ENCODE measurements at regions not wholly inside any gene's neighbourhood (a gene's known extent, or its start where the extent isn't known, plus 50 kb on each side); places are given as distances from the start of the nearest gene placed in this dataset.

GRCh38 chr5:114308017-114308416 is 53.9 kb upstream of the KCNN2 start:
- TF ChIP-seq CTCF (IDR thresholded peaks at IDR 0.05) = no peak
- ATAC-seq (no peak), DNase-seq (no peak)
- Histone ChIP-seq H3K4me3 (no peak overlapping the region), H3K36me3 (ENCODE audit: insufficient read depth in 1 of 2, low read depth in 1 of 2) (no peaks in the 10 kb centered on the region), H3K27me3 (ENCODE audit: insufficient read depth in 3 of 3, low read length in 2 of 3) (no peaks in the 10 kb centered on the region), H3K4me1 (no peaks in the 10 kb centered on the region), H3K9me3 (no peaks in the 10 kb centered on the region), H3K27ac (no peak overlapping the region)
- intact Hi-C loops (cut with DNase I) = loop anchor here in 1 of 2 donors (10.0 kb wide), 1 partner anchor 293 kb away; no protein-coding TSS in a partner anchor
- WGBS, 3 donors = 70 to 76% (median 73%) methylated on average over 1 of the region's 1 CpG

- intact Hi-C loops (cut with DNase I) = loop anchor here in 1 of 2 donors (10.0 kb wide), 1 partner anchor 294 kb away; no protein-coding TSS in a partner anchor
- Histone ChIP-seq H3K4me1 (no peaks in the 10 kb centered on the region), H3K36me3 (ENCODE audit: insufficient read depth in 1 of 2, low read depth in 1 of 2) (no peaks in the 10 kb centered on the region), H3K27ac (no peak overlapping the region), H3K9me3 (no peaks in the 10 kb centered on the region), H3K27me3 (ENCODE audit: insufficient read depth in 3 of 3, low read length in 2 of 3) (no peaks in the 10 kb centered on the region), H3K4me3 (no peak overlapping the region)
- WGBS, 3 donors = 87 to 100% (median 92%) methylated on average over 1 of the region's 1 CpG
- ATAC-seq (no peak), DNase-seq (no peak)
- no peak for TF ChIP-seq CTCF (IDR thresholded peaks at IDR 0.05)
These were observed 53.4 kb upstream of the KCNN2 start for GRCh38 chr5:114308508-114308907.

GRCh38 chr5:114310666-114311065 is 51.2 kb upstream of the KCNN2 start:
- Histone ChIP-seq H3K4me3 (no peak overlapping the region), H3K27me3 (ENCODE audit: insufficient read depth in 3 of 3, low read length in 2 of 3) (no peaks in the 10 kb centered on the region), H3K27ac (no peak overlapping the region), H3K4me1 (no peaks in the 10 kb centered on the region), H3K36me3 (ENCODE audit: insufficient read depth in 1 of 2, low read depth in 1 of 2) (no peaks in the 10 kb centered on the region), H3K9me3 (no peaks in the 10 kb centered on the region)
- DNase-seq (no peak), ATAC-seq (no peak)
- intact Hi-C loops (cut with DNase I) = loop anchor here in 1 of 2 donors (5.0 kb wide), 1 partner anchor 137 kb away; no protein-coding TSS in a partner anchor
- WGBS, 3 donors = 76 to 83% (median 80%) methylated on average over 2 of the region's 2 CpGs
- no peak for TF ChIP-seq CTCF (IDR thresholded peaks at IDR 0.05)

- TF ChIP-seq CTCF (IDR thresholded peaks at IDR 0.05) = no peak
- 53 to 70% (median 59%) methylated on average over 2 of the region's 2 CpGs for WGBS, 3 donors
- DNase-seq = no peak
These were observed 50.6 kb upstream of the KCNN2 start for GRCh38 chr5:114311281-114311680.

GRCh38 chr5:114311968-114312367 is 49.9 kb upstream of the KCNN2 start:
- H3K9me3 ChIP-seq = no peaks in the 10 kb centered on the region
- no peak for TF ChIP-seq CTCF (IDR thresholded peaks at IDR 0.05)
- H3K4me1 ChIP-seq = no peaks in the 10 kb centered on the region
- H3K4me3 ChIP-seq = no peak overlapping the region
- WGBS, 3 donors = 42 to 52% (median 43%) methylated on average over 1 of the region's 1 CpG
- DNase-seq = no peak
- H3K27me3 ChIP-seq (ENCODE audit: insufficient read depth in 3 of 3, low read length in 2 of 3) = no peaks in the 10 kb centered on the region
- H3K27ac ChIP-seq = no peak overlapping the region
- intact Hi-C loops (cut with DNase I) = loop anchor here in 1 of 2 donors (5.0 kb wide), 1 partner anchor 135 kb away; no protein-coding TSS in a partner anchor
- no peaks in the 10 kb centered on the region for H3K36me3 ChIP-seq (ENCODE audit: insufficient read depth in 1 of 2, low read depth in 1 of 2)
- ATAC-seq = no peak

More at GRCh38 chr5:114311281-114311680, 50.6 kb upstream of the KCNN2 start:
- H3K4me3 ChIP-seq = no peak overlapping the region
- no peaks in the 10 kb centered on the region for H3K27me3 ChIP-seq (ENCODE audit: insufficient read depth in 3 of 3, low read length in 2 of 3)
- no peak for ATAC-seq
- no peaks in the 10 kb centered on the region for H3K36me3 ChIP-seq (ENCODE audit: insufficient read depth in 1 of 2, low read depth in 1 of 2)
- intact Hi-C loops (cut with DNase I) = loop anchor here in 1 of 2 donors (5.0 kb wide), 1 partner anchor 136 kb away; no protein-coding TSS in a partner anchor
- H3K4me1 ChIP-seq = no peaks in the 10 kb centered on the region
- no peak overlapping the region for H3K27ac ChIP-seq
- H3K9me3 ChIP-seq = no peaks in the 10 kb centered on the region
